ENCODE measurements at regions not wholly inside any gene's neighbourhood (a gene's known extent, or its start where the extent isn't known, plus 50 kb on each side); places are given as distances from the start of the nearest gene placed in this dataset.

DNA sequence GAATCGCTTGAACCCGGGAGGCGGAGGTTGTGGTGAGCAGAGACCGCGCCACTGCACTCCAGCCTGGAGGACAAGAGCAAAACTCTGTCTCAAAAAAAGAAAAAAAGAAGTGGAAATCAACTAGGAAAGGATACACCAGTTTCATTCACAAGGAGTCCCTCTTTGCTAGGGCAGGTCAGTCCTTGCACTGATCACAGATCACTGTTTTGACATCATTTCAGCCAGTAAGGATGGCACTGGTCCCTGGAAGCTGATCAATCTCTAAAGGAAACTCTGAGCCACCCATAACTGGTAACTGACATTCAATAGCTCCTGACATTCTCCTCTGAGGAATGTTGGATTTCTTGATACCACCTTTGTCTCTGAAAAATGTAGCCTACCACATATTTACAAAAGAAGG is 243.1 kb upstream of the SLC35B3 start:
- in situ Hi-C loops (cut with HindIII; ENCODE audit: extremely low pct_ligation_motif_present, low pct_unique_long_range_greater_than_20kb) (no loop called here), intact Hi-C loops (cut with micrococcal nuclease; ENCODE audit: unreplicated experiment) (no loop called here)
- Histone ChIP-seq H4K20me1 (ENCODE audit: insufficient read depth, low read length) (no peaks in the 10 kb centered on the region), H3K36me3 (replicated peaks in 1 of 2; ENCODE audit: control insufficient read depth in 1 of 2, insufficient read depth in 2 of 2, low read length in 2 of 2) (no peaks in the 10 kb centered on the region), H3K4me2 (ENCODE audit: low read depth, low read length) (no peak overlapping the region), H2AFZ (ENCODE audit: low read length) (no peak overlapping the region), H3K9ac (ENCODE audit: insufficient read depth, low read depth, low read length) (no peak overlapping the region), H3K9me3 (ENCODE audit: low read length) (peaks cover 15% of the 10 kb centered on the region; the same call in 1 of the 2 replicates), H3K79me2 (ENCODE audit: insufficient read depth, low read length) (no peaks in the 10 kb centered on the region), H3K4me3 (replicated peaks in 1 of 3; ENCODE audit: insufficient read depth in 1 of 3, low read depth in 2 of 3, low read length in 3 of 3) (no peak overlapping the region), H3K4me1 (ENCODE audit: insufficient read depth, low read length) (peaks cover 6% of the 10 kb centered on the region), H3K27me3 (ENCODE audit: control insufficient read depth in 1 of 2, insufficient read depth in 2 of 2, low read length in 2 of 2) (no peaks in the 10 kb centered on the region), H3K27ac (ENCODE audit: extremely low read length, insufficient read depth, low read length) (no peak overlapping the region)
- DNase-seq (ENCODE audit: low spot score) (no peak), ATAC-seq (no peak), FAIRE-seq (no peak)
- WGBS (ENCODE audit: low lambda C conversion rate) = 54% methylated on average over 5 of the region's 5 CpGs
- TF ChIP-seq ZNF282 (IDR thresholded peaks at IDR 0.05; ENCODE audit: partially characterized antibody) = no peak
- TF ChIP-seq DMAP1 (CRISPR knock-in tag; IDR thresholded peaks at IDR 0.05) = no peak
- TF ChIP-seq ATF7-NPFF (CRISPR knock-in tag; IDR thresholded peaks at IDR 0.05; ENCODE audit: low read depth) = no peak
- no peak for TF ChIP-seq ZNF710 (CRISPR knock-in tag; IDR thresholded peaks at IDR 0.05; ENCODE audit: borderline replicate concordance)
- no peak for TF ChIP-seq ZSCAN25 (CRISPR knock-in tag; IDR thresholded peaks at IDR 0.05)
- TF ChIP-seq, protein P1, sequence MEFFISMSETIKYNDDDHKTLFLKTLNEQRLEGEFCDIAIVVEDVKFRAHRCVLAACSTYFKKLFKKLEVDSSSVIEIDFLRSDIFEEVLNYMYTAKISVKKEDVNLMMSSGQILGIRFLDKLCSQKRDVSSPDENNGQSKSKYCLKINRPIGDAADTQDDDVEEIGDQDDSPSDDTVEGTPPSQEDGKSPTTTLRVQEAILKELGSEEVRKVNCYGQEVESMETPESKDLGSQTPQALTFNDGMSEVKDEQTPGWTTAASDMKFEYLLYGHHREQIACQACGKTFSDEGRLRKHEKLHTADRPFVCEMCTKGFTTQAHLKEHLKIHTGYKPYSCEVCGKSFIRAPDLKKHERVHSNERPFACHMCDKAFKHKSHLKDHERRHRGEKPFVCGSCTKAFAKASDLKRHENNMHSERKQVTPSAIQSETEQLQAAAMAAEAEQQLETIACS (CRISPR knock-in tag; IDR thresholded peaks at IDR 0.05) = no peak
- no peak for TF ChIP-seq AGO2 (optimal IDR thresholded peaks at IDR 0.05; ENCODE audit: low read depth, low read length)
- TF ChIP-seq ZEB1 (IDR thresholded peaks at IDR 0.05; ENCODE audit: insufficient replicate concordance, low read depth) = no peak
- no peak for TF ChIP-seq PAWR (CRISPR knock-in tag; IDR thresholded peaks at IDR 0.05; ENCODE audit: borderline replicate concordance)
- TF ChIP-seq RFX3 (CRISPR knock-in tag; IDR thresholded peaks at IDR 0.05) = no peak
- TF ChIP-seq TIGD3 (CRISPR knock-in tag; IDR thresholded peaks at IDR 0.05; ENCODE audit: borderline replicate concordance) = no peak
- no peak for TF ChIP-seq HNF4G (IDR thresholded peaks at IDR 0.05; ENCODE audit: borderline replicate concordance, low read depth, low read length)
- no peak for TF ChIP-seq HNF4G (CRISPR knock-in tag; IDR thresholded peaks at IDR 0.05; ENCODE audit: borderline replicate concordance, low read depth)
- no peak for TF ChIP-seq MED1 (CRISPR knock-in tag; IDR thresholded peaks at IDR 0.05)
- TF ChIP-seq ZHX1 (CRISPR knock-in tag; IDR thresholded peaks at IDR 0.05; ENCODE audit: low read depth) = no peak
- no peak for TF ChIP-seq ZNF337 (CRISPR knock-in tag; IDR thresholded peaks at IDR 0.05; ENCODE audit: borderline replicate concordance, low read depth)
- ChIA-PET CTCF (ENCODE audit: low intra/inter-chr PET ratio, low total read pairs) (no interaction called here), POLR2A (no interaction called here)
- BruUV-seq (replicated peaks) = no TSS peak

Data from HepG2 (cell line).